Transverse colon (tissue), 4 donors: ENCODE measurements at regions not wholly inside any gene's neighbourhood (a gene's known extent, or its start where the extent isn't known, plus 50 kb on each side); places are given as distances from the start of the nearest gene placed in this dataset.
A peak's percentile ranks its signal among the peaks of the same experiment; 100 is the strongest.

Source experiments
- DNase-seq: peaks from one replicate; pipeline ENCODE4 v3.0.0-alpha.2; 2019
- H3K27ac ChIP-seq, 4 donors: fragments of 200-600 bp; sonication (generic); 2 replicates each; pipeline ENCODE4 v1.5.1; 2016 to 2018; ENCODE audit warnings: inconsistent platforms in 4 of 4
- H3K27me3 ChIP-seq: fragments of 200-600 bp; sonication (generic); 2 replicates; pipeline ENCODE4 v1.5.1; 2017; ENCODE audit warnings: inconsistent platforms
- H3K36me3 ChIP-seq, 4 donors: fragments of 200-600 bp; sonication (generic); 2 replicates each; pipeline ENCODE4 v1.5.1; 2017 to 2019; ENCODE audit warnings: inconsistent platforms in 4 of 4
- H3K4me1 ChIP-seq, 4 donors: fragments of 200-600 bp; sonication (generic); 2 replicates each; pipeline ENCODE4 v1.5.1; 2017 to 2020; ENCODE audit warnings: inconsistent platforms in 4 of 4
- H3K4me3 ChIP-seq, 4 donors: fragments of 200-600 bp; sonication (generic); 1 replicate in 1 of 4; 2 replicates in 3 of 4; pipeline versions ENCODE4 v1.5.1 to v1.6.1; 2017 to 2019; ENCODE audit warnings: inconsistent platforms in 4 of 4
- H3K9me3 ChIP-seq, 2 donors: fragments of 200-600 bp; sonication (generic); 2 replicates each; pipeline ENCODE4 v1.5.1; 2017 to 2019; ENCODE audit warnings: inconsistent platforms in 2 of 2
- EP300 ChIP-seq: sonication (generic); formaldehyde crosslinking; IDR thresholded peaks from one replicate; pipeline ENCODE4 v1.6.1; 2017; ENCODE audit warnings: antibody characterized with exemption, low read depth
- POLR2A ChIP-seq: fragments of 450-650 bp; IDR thresholded peaks from one replicate; pipeline ENCODE4 v1.6.1; 2016; ENCODE audit warnings: antibody characterized with exemption, mild to moderate bottlenecking, moderate library complexity
- POLR2AphosphoS5 ChIP-seq, 3 donors: sonication (generic); formaldehyde crosslinking; IDR thresholded peaks; one replicate each; pipeline ENCODE4 v1.6.1; 2016; ENCODE audit warnings: antibody characterized with exemption in 3 of 3
- WGBS, 2 donors: methylation state at CpG; one replicate each; pipeline ENCODE4 v1.1.5; 2018; ENCODE audit warnings: low coverage in 1 of 2; 5-methylcytosine and 5-hydroxymethylcytosine counted together
- in situ Hi-C, 4 donors: fragments of 200-750 bp; cut with MboI; loops; one replicate each; pipeline versions ENCODE4 v1.15.0 to v1.15.1; 2017; ENCODE audit warnings: low sequenced_read_pairs in 3 of 4, low pct_ligation_motif_present in 1 of 4, low pct_unique_long_range_greater_than_20kb in 1 of 4
- intact Hi-C: fragments of 100-400 bp; cut with DNase I; formaldehyde crosslinking; loops from one replicate; pipeline ENCODE4 v1.15.1; 2023; ENCODE audit warnings: low total_unique reads
- TF ChIP-seq, protein P1 (sequence below), 5 experiments: fragments of 200-600 bp in 3 of 5; fragments of 450-650 bp in 2 of 5; sonication (generic) in 3 of 5; IDR thresholded peaks; 1 replicate in 2 of 5; 2 replicates in 3 of 5; pipeline ENCODE4 v1.5.1; 2016 to 2017; ENCODE audit warnings: antibody characterized with exemption in 5 of 5, inconsistent platforms in 3 of 5, mild to moderate bottlenecking in 2 of 5, moderate library complexity in 1 of 5

DNA sequence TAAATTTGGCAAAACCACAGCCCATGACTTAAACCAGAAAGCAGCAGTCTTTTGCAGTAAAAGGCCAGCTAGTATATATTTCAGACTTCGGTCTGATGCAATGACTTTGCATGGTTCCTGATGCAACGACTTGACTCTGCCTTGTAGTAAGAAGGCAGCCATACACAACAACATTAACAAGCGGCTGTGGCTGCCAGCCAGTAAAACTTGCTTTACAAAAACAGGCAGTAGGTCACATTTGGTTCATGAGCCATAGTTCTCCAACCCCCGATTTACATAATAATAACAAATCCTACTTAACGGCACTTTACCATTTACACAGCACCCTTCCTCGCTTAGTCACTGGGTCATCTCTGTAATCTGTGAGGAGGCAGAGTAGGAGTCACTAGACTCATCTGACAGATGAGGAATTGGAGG lies 410.3 kb downstream of the LRATD1 start:
- peak; percentile 59 for DNase-seq
- in situ Hi-C loops: no loop called here

DNA sequence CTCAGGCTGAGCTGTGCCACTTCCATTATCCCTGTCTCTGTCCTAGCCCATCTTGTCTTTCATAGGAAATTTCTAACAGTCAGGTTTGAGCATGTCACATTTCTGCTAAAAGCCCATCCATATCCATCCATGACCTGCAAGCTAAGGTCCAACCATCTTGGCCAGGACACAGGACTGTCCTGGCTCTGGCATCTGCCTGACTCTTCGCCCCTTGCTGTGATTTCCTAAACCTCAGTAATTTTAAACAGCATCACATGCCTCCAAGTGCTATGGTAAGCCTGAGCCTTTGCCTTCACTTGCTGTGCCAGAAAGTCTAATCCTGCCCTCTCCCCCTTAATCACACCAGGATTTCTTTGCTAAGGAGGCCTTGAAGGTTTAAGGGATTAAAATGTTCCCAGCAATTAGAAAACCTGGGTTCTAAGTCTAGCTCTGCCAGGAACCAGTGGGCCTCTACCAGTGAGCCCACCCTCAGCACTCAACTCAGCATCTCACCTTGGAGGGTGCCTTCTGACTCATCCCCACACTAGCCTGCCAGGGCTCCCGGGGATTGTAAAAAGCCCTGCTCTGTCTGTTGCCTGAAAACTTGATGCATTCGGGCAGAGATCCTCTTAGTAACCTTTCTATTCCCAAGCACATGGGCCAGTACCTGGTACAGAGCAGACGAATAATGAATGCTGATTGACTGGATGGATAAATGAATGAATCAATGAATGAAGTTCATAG lies 411.0 kb downstream of the LRATD1 start:
- WGBS, 2 donors: 44 to 80% methylated on average over 1 to 4 of the region's 4 CpGs
- TF ChIP-seq EP300 (no peak), POLR2A (no peak), POLR2AphosphoS5 (IDR thresholded peaks at IDR 0.05) (no peak)
- TF ChIP-seq, protein P1, sequence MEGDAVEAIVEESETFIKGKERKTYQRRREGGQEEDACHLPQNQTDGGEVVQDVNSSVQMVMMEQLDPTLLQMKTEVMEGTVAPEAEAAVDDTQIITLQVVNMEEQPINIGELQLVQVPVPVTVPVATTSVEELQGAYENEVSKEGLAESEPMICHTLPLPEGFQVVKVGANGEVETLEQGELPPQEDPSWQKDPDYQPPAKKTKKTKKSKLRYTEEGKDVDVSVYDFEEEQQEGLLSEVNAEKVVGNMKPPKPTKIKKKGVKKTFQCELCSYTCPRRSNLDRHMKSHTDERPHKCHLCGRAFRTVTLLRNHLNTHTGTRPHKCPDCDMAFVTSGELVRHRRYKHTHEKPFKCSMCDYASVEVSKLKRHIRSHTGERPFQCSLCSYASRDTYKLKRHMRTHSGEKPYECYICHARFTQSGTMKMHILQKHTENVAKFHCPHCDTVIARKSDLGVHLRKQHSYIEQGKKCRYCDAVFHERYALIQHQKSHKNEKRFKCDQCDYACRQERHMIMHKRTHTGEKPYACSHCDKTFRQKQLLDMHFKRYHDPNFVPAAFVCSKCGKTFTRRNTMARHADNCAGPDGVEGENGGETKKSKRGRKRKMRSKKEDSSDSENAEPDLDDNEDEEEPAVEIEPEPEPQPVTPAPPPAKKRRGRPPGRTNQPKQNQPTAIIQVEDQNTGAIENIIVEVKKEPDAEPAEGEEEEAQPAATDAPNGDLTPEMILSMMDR (IDR thresholded peaks at IDR 0.05): no peak
- no peaks in the 10 kb centered on the region for H3K36me3 ChIP-seq
- H3K27ac ChIP-seq: peak overlapping the region; percentile 13 to 82 (median 69)
- in situ Hi-C loops (no loop called here), intact Hi-C loops (no loop called here)
- H3K27me3 ChIP-seq: no peaks in the 10 kb centered on the region
- no peak overlapping the region for H3K4me3 ChIP-seq
- H3K4me1 ChIP-seq: peaks cover 0 to 9% (median 0%) of the 10 kb centered on the region in 4 donors
- DNase-seq: peak; percentile 13
- no peaks in the 10 kb centered on the region for H3K9me3 ChIP-seq

More for the DNA sequence above, 410.3 kb downstream of the LRATD1 start:
- no peaks in the 10 kb centered on the region for H3K9me3 ChIP-seq
- WGBS, 2 donors: 52 to 73% methylated on average over 3 to 6 of the region's 6 CpGs
- peaks cover 0 to 9% (median 0%) of the 10 kb centered on the region in 4 donors for H3K4me1 ChIP-seq
- intact Hi-C loops: no loop called here
- no peaks in the 10 kb centered on the region for H3K27me3 ChIP-seq
- H3K36me3 ChIP-seq: no peaks in the 10 kb centered on the region
- H3K4me3 ChIP-seq: no peak overlapping the region
- TF ChIP-seq EP300: no peak
- peak in 2 of 3 donors; percentile 34 to 58 for TF ChIP-seq POLR2AphosphoS5 (IDR thresholded peaks at IDR 0.05)
- peak overlapping the region; percentile 13 to 82 (median 69) for H3K27ac ChIP-seq

DNA sequence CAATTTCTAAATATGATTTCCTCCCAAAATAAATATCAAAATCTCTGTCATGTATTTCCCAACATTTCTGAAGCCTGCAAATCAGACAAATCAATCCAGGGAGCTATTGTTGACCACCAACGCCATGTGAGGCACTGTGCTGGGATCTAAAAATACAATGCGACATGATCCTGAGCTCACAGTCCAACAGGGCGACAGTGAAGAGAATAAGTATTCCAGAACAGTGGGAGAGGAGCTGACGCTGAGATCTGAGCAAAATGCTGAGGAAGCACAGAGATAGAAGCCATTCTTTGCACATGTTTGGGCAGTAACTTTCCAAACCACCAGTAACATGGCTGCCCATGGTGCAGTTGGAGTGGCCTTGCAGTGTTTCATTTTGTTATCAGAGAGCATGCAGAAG lies 412.5 kb downstream of the LRATD1 start:
- DNase-seq: no peak
- Histone ChIP-seq H3K27me3 (no peaks in the 10 kb centered on the region), H3K36me3 (no peaks in the 10 kb centered on the region), H3K4me1 (peaks cover 0 to 9% (median 0%) of the 10 kb centered on the region in 4 donors), H3K27ac (no peak overlapping the region), H3K4me3 (no peak overlapping the region), H3K9me3 (no peaks in the 10 kb centered on the region)
- WGBS, 2 donors: 81 to 91% methylated on average over 4 of the region's 4 CpGs
- in situ Hi-C loops: no loop called here
- intact Hi-C loops: no loop called here
- TF ChIP-seq EP300 (no peak), POLR2A (no peak), POLR2AphosphoS5 (IDR thresholded peaks at IDR 0.05) (no peak)
- TF ChIP-seq, protein P1 (IDR thresholded peaks at IDR 0.05): no peak

DNA sequence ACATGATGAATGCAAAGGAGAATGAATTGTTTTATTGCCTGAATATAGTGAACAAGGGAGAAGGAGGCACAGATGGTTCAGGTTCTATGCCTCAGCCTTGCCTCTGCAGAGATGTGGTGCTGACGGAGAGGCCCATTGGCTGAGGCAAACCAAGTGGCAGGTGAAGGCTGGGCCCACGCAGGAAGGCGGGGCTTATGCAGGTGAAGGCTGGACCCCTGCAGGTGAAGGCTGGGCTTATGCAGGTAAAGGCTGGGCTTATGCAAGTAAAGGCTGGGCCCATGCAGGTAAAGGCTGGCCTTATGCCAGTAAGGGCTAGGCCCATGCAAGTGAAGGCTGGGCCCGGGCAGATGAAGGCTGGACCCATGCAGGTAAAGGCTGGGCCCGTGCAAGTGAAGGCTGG lies 414.7 kb downstream of the LRATD1 start:
- in situ Hi-C loops (no loop called here), intact Hi-C loops (no loop called here)
- Histone ChIP-seq H3K4me1 (peaks cover 0 to 9% (median 0%) of the 10 kb centered on the region in 4 donors), H3K27ac (no peak overlapping the region), H3K4me3 (no peak overlapping the region), H3K9me3 (no peaks in the 10 kb centered on the region), H3K27me3 (no peaks in the 10 kb centered on the region), H3K36me3 (no peaks in the 10 kb centered on the region)
- no peak for TF ChIP-seq POLR2A
- no peak for TF ChIP-seq EP300
- TF ChIP-seq, protein P1 (IDR thresholded peaks at IDR 0.05): no peak
- TF ChIP-seq POLR2AphosphoS5 (IDR thresholded peaks at IDR 0.05): no peak
- no peak for DNase-seq
- WGBS, 2 donors: 56 to 79% methylated on average over 4 to 5 of the region's 5 CpGs
